ENCODE measurements at regions not wholly inside any gene's neighbourhood (a gene's known extent, or its start where the extent isn't known, plus 50 kb on each side); places are given as distances from the start of the nearest gene placed in this dataset.
"Not testable (repeated sequence)": the region's sequence is repeated elsewhere in the genome, so short reads cannot be mapped to it uniquely, and the experiment has no call there.

DNA sequence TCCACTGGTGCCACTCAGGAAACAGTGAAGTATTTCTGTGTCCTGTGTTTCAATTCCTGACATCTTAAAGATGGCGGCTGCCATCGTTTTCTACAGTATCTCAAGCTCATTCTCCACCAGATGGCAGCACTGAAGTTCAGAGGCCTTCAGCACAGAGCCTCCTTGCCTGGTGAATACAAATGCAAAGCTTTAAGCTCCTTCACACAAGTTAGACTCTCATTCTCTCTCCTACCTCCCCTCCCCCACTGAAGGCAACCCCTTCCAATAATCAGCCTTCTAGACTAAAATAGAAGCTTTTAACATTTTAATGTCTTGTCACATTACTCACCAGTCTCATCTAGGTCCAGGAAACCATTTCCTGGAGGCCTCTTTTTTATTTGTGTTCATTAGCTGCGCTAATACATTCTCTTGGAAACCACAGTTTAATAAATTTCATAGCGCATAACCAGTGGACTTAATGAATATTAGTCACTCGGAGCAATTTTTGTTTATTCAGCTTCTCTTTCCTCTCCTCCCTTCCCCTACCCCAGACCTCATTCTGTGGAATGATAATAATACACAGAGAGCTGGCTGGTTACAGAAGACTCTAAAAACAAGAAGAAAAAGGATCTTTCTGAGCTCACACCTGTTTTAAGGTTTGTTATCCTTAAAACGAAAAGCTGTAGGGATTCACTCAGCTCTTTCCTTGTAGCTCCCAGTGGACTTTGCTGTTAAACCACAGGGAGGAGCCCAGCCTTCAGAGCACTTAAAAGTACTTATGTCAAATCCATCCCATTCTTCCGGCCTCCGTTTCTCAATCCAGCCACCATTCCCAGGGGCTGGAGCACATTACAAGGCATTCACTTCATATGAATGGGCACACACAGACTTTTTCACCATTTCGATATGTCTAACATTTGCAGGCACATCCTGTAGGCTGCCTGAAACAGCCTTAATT is 384.9 kb downstream of the HLX start:
- DNase-seq = no peak

DNA sequence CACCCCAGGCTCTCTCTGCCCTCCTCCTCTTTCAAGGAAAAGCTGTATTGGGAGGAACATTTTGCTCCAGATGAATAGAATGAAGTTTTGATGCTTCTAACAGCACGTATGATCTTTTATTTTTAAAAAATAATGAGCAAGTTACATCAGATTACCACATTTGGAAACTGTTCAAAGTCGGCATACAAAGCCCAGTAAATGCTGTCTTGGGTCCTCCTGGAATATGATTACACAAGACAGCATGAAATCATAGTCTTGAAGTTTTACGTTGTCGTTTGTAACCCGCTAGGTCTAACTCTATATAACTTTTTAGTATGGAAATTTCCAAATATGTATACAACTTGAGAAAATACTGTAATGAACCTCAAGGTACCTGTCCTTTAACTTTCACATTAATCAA is 385.6 kb downstream of the HLX start:
- DNase-seq = no peak

DNA sequence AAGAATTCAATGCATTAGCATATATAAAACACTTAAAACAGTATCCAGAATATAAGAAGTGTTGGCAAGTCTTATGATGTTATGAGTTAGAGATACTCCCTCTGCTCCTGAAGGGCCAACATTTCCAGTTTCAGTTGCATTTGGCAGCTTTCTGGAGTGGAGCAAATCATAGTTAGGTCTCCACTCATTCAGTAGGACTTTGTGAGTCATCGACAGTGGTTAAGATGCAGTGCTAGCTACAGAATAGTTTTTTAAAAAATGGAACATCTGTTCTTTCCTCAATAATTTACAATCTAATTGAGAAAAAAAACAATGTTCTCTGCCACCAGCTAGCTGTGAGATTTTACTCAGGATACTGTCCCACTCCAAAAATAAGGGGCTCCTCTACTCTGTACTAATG is 389.1 kb downstream of the HLX start:
- DNase-seq = no peak

DNA sequence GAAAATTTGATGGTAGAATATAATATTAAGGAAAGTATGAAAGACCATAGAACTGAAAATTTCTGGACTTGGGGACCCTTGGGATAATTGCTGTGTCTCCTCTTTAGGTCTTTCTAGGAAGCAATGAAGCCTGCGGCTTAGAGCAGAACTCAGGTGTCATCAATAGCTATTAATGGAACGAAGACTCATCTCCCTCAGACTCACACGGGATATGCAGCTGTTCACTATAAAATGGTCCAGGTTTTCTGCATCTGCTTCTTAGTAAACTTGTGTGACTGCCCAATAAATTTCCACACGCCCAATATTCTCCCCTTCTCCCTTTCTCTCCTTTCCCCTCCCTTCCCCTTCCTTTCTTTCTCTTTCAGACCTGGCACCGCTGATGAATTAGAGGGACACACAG is 392.5 kb downstream of the HLX start:
- no peak for DNase-seq

GRCh38 chr1:221272940-221273339 is 393.7 kb downstream of the HLX start:
- no peak for DNase-seq

DNA sequence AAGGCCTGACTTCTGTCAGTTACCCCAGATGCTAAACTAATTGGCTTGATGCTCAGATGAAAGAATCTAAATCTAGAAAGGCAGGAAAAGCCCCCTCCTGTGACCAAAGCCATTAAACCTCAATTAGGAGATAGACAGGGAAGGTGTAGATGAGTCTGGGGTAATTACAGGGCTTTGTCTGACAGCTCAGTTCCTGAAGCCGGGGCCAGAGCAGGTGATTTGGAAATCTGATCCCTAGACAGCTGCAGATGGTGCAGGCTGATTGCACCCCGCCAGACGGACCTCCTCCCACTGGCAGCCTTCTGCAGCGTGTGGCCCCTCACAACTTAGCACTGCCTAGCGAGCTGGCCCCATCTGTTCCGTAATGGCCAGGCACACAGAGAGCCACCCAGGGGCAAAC is 395.1 kb downstream of the HLX start:
- no peak for DNase-seq

- DNase-seq = no peak
Measured at GRCh38 chr1:221276896-221277409, 397.7 kb downstream of the HLX start.

DNA sequence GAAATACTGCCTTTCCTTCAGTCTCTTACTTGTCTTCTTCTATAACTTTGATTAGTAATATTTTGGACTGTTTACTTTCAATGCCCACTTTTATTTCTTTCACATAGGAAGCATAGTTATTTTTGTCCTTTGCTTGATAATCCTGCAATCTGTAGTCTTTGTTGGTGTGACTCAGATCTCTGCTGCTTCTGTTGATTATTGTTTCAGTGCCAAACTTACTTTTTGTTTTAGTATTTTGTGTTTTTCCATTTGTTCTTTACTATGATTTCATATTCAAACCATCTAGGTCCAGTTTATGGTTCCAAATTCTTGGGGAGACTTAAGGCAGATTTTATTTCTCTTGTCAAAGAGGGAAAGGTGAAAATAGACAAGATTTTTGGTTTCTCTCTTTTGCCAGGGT is 399.9 kb downstream of the HLX start:
- DNase-seq = no peak

- no peak for DNase-seq
Measured at GRCh38 chr1:221283532-221283931, 404.3 kb downstream of the HLX start.

- no peak for DNase-seq
Measured at GRCh38 chr1:221284028-221284427, 404.8 kb downstream of the HLX start.

DNA sequence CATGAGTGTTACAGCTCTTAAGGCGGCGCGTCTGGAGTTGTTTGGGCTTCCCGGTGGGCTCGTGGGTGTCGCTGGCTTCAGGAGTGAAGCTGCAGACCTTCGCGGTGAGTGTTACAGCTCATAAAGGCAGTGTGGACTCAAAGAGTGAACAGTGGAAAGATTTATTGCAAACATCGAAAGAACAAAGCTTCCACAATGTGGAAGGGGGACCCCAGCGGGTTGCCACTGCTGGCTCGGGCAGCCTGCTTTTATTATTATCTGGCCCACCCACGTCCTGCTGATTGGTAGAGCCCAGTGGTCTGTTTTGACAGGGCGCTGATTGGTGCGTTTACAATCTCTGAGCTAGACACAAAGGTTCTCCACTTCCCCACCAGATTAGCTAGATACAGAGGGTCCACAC is 405.7 kb downstream of the HLX start:
- DNase-seq = not testable (repeated sequence)

DNA sequence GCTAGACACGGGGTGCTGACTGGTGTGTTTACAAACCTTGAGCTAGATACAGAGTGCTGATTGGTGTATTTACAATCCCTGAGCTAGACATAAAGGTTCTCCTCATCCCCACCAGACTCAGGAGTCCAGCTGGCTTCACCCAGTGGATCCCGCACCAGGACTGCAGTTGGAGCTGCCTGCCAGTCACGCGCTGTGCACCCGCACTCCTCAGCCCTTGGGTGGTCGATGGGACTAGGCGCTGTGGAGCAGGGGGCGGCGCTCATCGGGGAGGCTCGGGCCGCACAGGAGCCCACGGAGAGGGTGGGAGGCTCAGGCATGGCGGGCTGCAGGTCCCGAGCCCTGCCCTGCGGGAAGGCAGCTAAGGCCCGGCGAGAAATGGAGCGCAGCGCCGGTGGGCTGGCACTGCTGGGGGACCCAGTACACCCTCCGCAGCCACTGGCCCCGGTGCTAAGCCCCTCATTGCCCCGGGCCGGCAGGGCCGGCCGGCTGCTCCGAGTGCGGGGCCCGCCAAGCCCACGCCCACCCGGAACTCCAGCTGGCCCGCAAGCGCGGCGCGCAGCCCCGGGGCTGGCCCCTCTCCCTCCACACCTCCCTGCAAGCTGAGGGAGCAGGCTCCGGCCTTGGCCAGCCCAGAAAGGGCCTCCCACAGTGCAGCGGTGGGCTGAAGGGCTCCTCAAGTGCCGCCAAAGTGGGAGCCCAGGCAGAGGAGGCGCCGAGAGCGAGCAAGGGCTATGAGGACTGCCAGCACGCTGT is 406.4 kb downstream of the HLX start:
- DNase-seq = not testable (repeated sequence)

GRCh38 chr1:221286399-221286798 is 407.2 kb downstream of the HLX start:
- no peak for DNase-seq

GRCh38 chr1:221289103-221289502 is 409.9 kb downstream of the HLX start:
- DNase-seq = no peak

GRCh38 chr1:221290669-221291068 is 411.4 kb downstream of the HLX start:
- no peak for DNase-seq

GRCh38 chr1:221291113-221291512 is 411.9 kb downstream of the HLX start:
- DNase-seq = no peak

DNA sequence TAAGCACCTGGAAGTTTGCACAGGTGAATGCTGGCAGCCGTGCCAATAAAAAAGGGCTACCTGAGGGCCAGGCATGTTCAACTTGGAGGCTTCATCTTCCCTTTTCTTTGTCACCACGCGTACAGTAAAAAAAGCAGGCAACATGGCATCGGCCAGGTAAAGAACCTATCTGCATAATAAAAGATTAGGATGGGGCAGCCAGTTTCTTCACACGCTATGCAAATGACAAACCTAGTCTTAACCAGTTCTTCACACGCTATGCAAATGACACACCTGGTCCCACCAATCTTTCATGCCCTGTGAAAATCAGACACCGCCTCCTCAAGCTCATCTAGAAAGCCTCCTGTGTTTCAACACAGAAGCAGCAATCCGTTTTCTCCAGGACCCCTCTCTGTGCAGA is 413.4 kb downstream of the HLX start:
- DNase-seq = no peak

DNA sequence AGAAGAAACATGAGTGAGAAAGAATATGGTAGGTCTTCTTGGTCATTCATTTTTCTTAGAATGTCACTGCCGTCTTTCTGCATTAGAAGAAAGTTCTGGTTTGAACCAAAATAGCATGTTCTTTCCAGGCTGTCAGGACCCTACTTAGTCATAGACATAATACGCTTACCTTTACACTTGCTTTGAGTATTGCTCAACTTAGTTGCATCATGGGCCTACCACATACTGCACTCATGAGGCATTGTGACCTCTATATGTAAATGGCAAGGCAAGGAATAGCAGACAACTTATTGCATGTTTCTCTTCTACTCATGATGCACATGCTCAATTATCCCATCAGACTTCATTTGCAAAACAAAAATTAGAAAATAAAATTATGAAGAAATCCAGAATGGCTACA is 415.0 kb downstream of the HLX start:
- DNase-seq = no peak

- DNase-seq = no peak
Measured at GRCh38 chr1:221302357-221302756, 423.1 kb downstream of the HLX start.

DNA sequence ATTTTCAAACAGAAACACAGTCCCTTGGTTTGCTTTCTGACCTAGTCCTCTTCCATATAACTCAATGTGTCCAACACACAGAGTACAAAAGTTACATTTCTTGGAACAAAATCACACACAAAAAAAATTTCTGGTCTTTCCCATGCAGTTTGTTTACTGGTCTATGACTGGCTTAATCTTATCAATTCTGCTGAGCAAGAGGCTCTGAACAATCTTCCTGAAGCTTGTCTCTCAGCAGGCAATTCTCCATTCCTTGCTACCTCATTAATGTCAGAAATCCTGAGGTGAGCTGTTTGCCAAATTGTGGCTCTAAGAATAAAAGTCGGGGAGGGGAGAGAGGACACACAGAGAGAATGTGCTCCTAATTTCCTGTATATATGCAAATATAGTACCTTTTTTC is 423.6 kb downstream of the HLX start:
- no peak for DNase-seq

DNA sequence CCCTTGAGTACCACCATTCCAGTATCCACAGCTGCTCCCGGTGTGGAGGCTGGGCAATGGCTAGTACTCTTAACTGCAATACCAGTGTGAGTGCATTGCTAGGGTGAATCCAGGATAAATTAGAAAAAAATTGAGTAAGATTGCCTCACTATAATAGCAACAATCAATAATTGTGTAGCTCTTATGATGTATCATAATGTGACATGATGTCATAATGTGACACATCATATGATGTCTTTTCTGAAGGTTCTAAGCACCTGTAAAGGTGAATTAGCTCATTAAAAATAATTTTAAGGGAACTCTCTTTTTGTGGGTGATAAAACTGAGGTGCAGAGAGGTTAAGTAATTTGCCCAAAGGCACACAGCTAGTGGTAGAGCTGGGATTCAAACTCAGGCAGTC is 424.4 kb downstream of the HLX start:
- no peak for DNase-seq

- no peak for DNase-seq
Measured at GRCh38 chr1:221306239-221306638, 427.0 kb downstream of the HLX start.

- DNase-seq = no peak
Measured at GRCh38 chr1:221308534-221309511, 429.6 kb downstream of the HLX start.
